H9 (cell line): ENCODE measurements at regions not wholly inside any gene's neighbourhood (a gene's known extent, or its start where the extent isn't known, plus 50 kb on each side); places are given as distances from the start of the nearest gene placed in this dataset.

ENCODE experiments used
- DNase-seq: peaks from one replicate; pipeline ENCODE4 v3.0.0-alpha.2; 2017
- H2AFZ ChIP-seq: one replicate; pipeline ENCODE4 v1.6.1; 2013; ENCODE audit warnings: mild to moderate bottlenecking, low read length, control low read depth, moderate library complexity
- H2AK5ac ChIP-seq: 2 replicates; pipeline ENCODE4 v1.6.1; 2013; ENCODE audit warnings: low read length, control low read depth, mixed read lengths; ENCODE audit not compliant: insufficient read length
- H2BK120ac ChIP-seq: one replicate; pipeline ENCODE4 v1.6.1; 2013; ENCODE audit warnings: low read depth, mild to moderate bottlenecking, low read length, control low read depth, inconsistent platforms; ENCODE audit not compliant: poor library complexity, severe bottlenecking
- H2BK12ac ChIP-seq: 2 replicates; pipeline ENCODE4 v1.6.1; 2013; ENCODE audit warnings: low read length, control low read depth, mixed read lengths, low read depth; ENCODE audit not compliant: insufficient read length
- H2BK15ac ChIP-seq: 2 replicates; pipeline ENCODE4 v1.6.1; 2013; ENCODE audit warnings: low read depth, low read length, control low read depth
- H2BK20ac ChIP-seq: one replicate; pipeline ENCODE4 v1.6.1; 2013; ENCODE audit warnings: low read depth, mild to moderate bottlenecking, low read length, control low read depth, inconsistent platforms; ENCODE audit not compliant: poor library complexity, severe bottlenecking
- H2BK5ac ChIP-seq: 2 replicates; pipeline ENCODE4 v1.6.1; 2013; ENCODE audit warnings: low read length, control low read depth, mixed read lengths; ENCODE audit not compliant: insufficient read length
- H3K14ac ChIP-seq: 2 replicates; pipeline ENCODE4 v1.6.1; 2013; ENCODE audit warnings: low read length, control low read depth; ENCODE audit not compliant: insufficient read depth
- H3K18ac ChIP-seq: 2 replicates; pipeline ENCODE4 v1.6.1; 2013; ENCODE audit warnings: low read depth, mild to moderate bottlenecking, mixed read lengths, low read length, control low read depth; ENCODE audit not compliant: insufficient read length
- H3K23ac ChIP-seq: 2 replicates; pipeline ENCODE4 v1.6.1; 2013; ENCODE audit warnings: low read length, control low read depth, mixed read lengths, low read depth; ENCODE audit not compliant: insufficient read length
- H3K23me2 ChIP-seq: 2 replicates; pipeline ENCODE4 v1.6.1; 2013; ENCODE audit warnings: low read depth, mild to moderate bottlenecking, mixed read lengths, low read length, control low read depth; ENCODE audit not compliant: insufficient read length, poor library complexity, severe bottlenecking
- H3K27ac ChIP-seq: 2 replicates; pipeline ENCODE4 v1.5.1; 2013; ENCODE audit warnings: low read length, control low read depth, mixed read lengths, low read depth; ENCODE audit not compliant: insufficient read length
- H3K27me3 ChIP-seq: 2 replicates; pipeline ENCODE4 v1.6.1; 2013; ENCODE audit warnings: low read length, control low read depth, inconsistent platforms; ENCODE audit not compliant: insufficient read depth
- H3K4ac ChIP-seq: 2 replicates; pipeline ENCODE4 v1.6.1; 2013; ENCODE audit warnings: low read depth, mild to moderate bottlenecking, control low read depth, inconsistent platforms, low read length, moderate library complexity
- H3K4me1 ChIP-seq: 2 replicates; pipeline ENCODE4 v1.6.1; 2013; ENCODE audit warnings: low read length, control low read depth, inconsistent platforms; ENCODE audit not compliant: insufficient read depth
- H3K4me2 ChIP-seq: 2 replicates; pipeline ENCODE4 v1.6.1; 2013; ENCODE audit warnings: low read length, control low read depth, mixed read lengths; ENCODE audit not compliant: insufficient read length, insufficient read depth
- H3K56ac ChIP-seq: 2 replicates; pipeline ENCODE4 v1.6.1; 2013; ENCODE audit warnings: low read depth, mild to moderate bottlenecking, mixed read lengths, low read length, control low read depth; ENCODE audit not compliant: insufficient read length
- H3K79me1 ChIP-seq: 2 replicates; pipeline ENCODE4 v1.6.1; 2013; ENCODE audit warnings: low read depth, mild to moderate bottlenecking, moderate library complexity, low read length, control low read depth, inconsistent platforms; ENCODE audit not compliant: insufficient read depth, poor library complexity, severe bottlenecking
- H3K79me2 ChIP-seq: 2 replicates; pipeline ENCODE4 v1.6.1; 2013; ENCODE audit warnings: low read length, control low read depth, inconsistent platforms; ENCODE audit not compliant: insufficient read depth
- H3K9ac ChIP-seq: 2 replicates; pipeline ENCODE4 v1.6.1; 2013; ENCODE audit warnings: low read length, control low read depth, mixed read lengths; ENCODE audit not compliant: insufficient read length; ENCODE audit errors: extremely low read depth
- H3K9me3 ChIP-seq: one replicate; pipeline ENCODE4 v1.6.1; 2013; ENCODE audit warnings: low read depth, low read length, inconsistent platforms; ENCODE audit not compliant: control insufficient read depth
- H3T11ph ChIP-seq: one replicate; pipeline ENCODE4 v1.6.1; 2013; ENCODE audit warnings: mild to moderate bottlenecking, low read length, control low read depth, inconsistent platforms
- H4K20me1 ChIP-seq: one replicate; pipeline ENCODE4 v1.6.1; 2013; ENCODE audit not compliant: control insufficient read depth, insufficient read length, insufficient read depth
- H4K5ac ChIP-seq: 2 replicates; pipeline ENCODE4 v1.6.1; 2013; ENCODE audit warnings: low read depth, mild to moderate bottlenecking, mixed read lengths, low read length, control low read depth; ENCODE audit not compliant: insufficient read length
- H4K8ac ChIP-seq: replicated peaks from 2 replicates; pipeline ENCODE4 v1.6.1; 2013; ENCODE audit warnings: low read length, control low read depth, mixed read lengths, low read depth; ENCODE audit not compliant: insufficient read length
- H4K91ac ChIP-seq: 2 replicates; pipeline ENCODE4 v1.6.1; 2013; ENCODE audit warnings: low read depth, mild to moderate bottlenecking, moderate library complexity, mixed read lengths, low read length, control low read depth; ENCODE audit not compliant: insufficient read length
- H3K27ac Mint-ChIP-seq, 3 experiments: 2 replicates in 2 of 3; 3 replicates in 1 of 3; pipeline ENCODE4 v1.8.0; 2020 to 2021; ENCODE audit warnings: mixed read lengths in 3 of 3, mild to moderate bottlenecking in 1 of 3, moderate library complexity in 1 of 3
- H3K27me3 Mint-ChIP-seq: 2 replicates; pipeline ENCODE4 v1.8.0; 2021; ENCODE audit warnings: low read depth, mild to moderate bottlenecking, moderate library complexity, mixed read lengths
- H3K36me3 Mint-ChIP-seq, 3 experiments: 2 replicates in 2 of 3; 3 replicates in 1 of 3; pipeline ENCODE4 v1.8.0; 2020 to 2021; ENCODE audit warnings: low read depth in 3 of 3, mixed read lengths in 3 of 3; ENCODE audit not compliant: insufficient read depth in 1 of 3
- H3K4me1 Mint-ChIP-seq, 2 experiments: 2 replicates each; pipeline ENCODE4 v1.8.0; 2020; ENCODE audit warnings: mixed read lengths in 2 of 2
- H3K4me3 Mint-ChIP-seq, 2 experiments: 2 replicates in 1 of 2; 3 replicates in 1 of 2; pipeline ENCODE4 v1.8.0; 2020 to 2021; ENCODE audit warnings: mild to moderate bottlenecking in 2 of 2, mixed read lengths in 2 of 2, moderate library complexity in 1 of 2
- H3K9me3 Mint-ChIP-seq, 2 experiments: 2 replicates in 1 of 2; 3 replicates in 1 of 2; pipeline ENCODE4 v1.8.0; 2020; ENCODE audit warnings: mild to moderate bottlenecking in 2 of 2, mixed read lengths in 2 of 2, moderate library complexity in 1 of 2
- WGBS: extraction: QIAGEN DNeasy Blood & Tissue Kit; methylation state at CpG from one replicate; pipeline ENCODE4 v1.1.7; 2013; ENCODE audit warnings: missing lambda C conversion rate, low lambda C conversion rate, mixed read lengths; ENCODE audit not compliant: insufficient read length; ENCODE audit errors: extremely low coverage; 5-methylcytosine and 5-hydroxymethylcytosine counted together
- TF ChIP-seq, protein P1 (sequence below): fragments of 200-600 bp; sonication (generic); conservative IDR thresholded peaks from 3 replicates; pipeline ENCODE4 v1.8.0; 2021; ENCODE audit warnings: antibody characterized with exemption, mild to moderate bottlenecking

DNA sequence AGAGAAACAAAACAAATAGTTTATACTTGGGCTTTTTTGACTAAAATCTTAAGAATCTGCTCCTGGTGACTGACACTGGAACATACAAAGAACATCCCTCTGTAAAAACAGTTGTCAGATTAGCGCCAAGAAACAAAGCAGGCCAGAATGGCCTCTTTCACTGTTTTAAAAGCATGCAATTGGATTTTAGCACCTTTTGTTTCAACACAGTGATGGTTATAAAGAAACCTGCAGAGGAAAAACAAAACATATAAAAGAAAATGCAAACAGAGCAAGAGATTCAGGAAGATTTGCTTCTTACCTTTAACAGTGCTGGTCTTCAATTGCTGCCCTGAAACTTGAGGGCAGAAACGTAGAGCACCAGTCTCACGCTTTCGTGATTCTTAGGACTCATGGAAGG lies 652.2 kb upstream of the KCND2 start:
- H3K36me3 Mint-ChIP-seq, result no peaks in the 10 kb centered on the region
- no peak overlapping the region for H3T11ph ChIP-seq
- TF ChIP-seq, protein P1, sequence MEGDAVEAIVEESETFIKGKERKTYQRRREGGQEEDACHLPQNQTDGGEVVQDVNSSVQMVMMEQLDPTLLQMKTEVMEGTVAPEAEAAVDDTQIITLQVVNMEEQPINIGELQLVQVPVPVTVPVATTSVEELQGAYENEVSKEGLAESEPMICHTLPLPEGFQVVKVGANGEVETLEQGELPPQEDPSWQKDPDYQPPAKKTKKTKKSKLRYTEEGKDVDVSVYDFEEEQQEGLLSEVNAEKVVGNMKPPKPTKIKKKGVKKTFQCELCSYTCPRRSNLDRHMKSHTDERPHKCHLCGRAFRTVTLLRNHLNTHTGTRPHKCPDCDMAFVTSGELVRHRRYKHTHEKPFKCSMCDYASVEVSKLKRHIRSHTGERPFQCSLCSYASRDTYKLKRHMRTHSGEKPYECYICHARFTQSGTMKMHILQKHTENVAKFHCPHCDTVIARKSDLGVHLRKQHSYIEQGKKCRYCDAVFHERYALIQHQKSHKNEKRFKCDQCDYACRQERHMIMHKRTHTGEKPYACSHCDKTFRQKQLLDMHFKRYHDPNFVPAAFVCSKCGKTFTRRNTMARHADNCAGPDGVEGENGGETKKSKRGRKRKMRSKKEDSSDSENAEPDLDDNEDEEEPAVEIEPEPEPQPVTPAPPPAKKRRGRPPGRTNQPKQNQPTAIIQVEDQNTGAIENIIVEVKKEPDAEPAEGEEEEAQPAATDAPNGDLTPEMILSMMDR, result no peak
- H2BK15ac ChIP-seq, result no peak overlapping the region
- no peak overlapping the region for H3K9ac ChIP-seq
- H4K20me1 ChIP-seq, result no peaks in the 10 kb centered on the region
- no peak overlapping the region for H3K14ac ChIP-seq
- no peak overlapping the region for H3K4me3 Mint-ChIP-seq
- peak overlapping the region; percentile 32 for H2BK20ac ChIP-seq
- no peaks in the 10 kb centered on the region for H3K27me3 ChIP-seq
- no peak overlapping the region for H3K4ac ChIP-seq
- H4K5ac ChIP-seq, result no peak overlapping the region
- no peak for DNase-seq
- H3K27ac Mint-ChIP-seq, result peak overlapping the region in 2 of 3 experiments; percentile 40 to 89; a peak in 3 of 7 replicates
- no peak overlapping the region for H2BK120ac ChIP-seq
- no peak overlapping the region for H3K18ac ChIP-seq
- no peaks in the 10 kb centered on the region for H3K23me2 ChIP-seq
- peaks cover 9% of the 10 kb centered on the region; the same call in 1 of the 2 replicates for H3K27me3 Mint-ChIP-seq
- no peaks in the 10 kb centered on the region for H3K79me2 ChIP-seq
- no peak overlapping the region for H3K27ac ChIP-seq
- H3K4me1 Mint-ChIP-seq, result peaks cover 37 to 45% of the 10 kb centered on the region in 2 experiments
- no peaks in the 10 kb centered on the region for H3K79me1 ChIP-seq
- H4K91ac ChIP-seq, result no peak overlapping the region
- no CpG with 5 or more reads among the region's 4 CpGs for WGBS
- peak overlapping the region; percentile 29 for H2AFZ ChIP-seq
- H2BK12ac ChIP-seq, result no peak overlapping the region
- no peak overlapping the region for H3K23ac ChIP-seq
- H4K8ac ChIP-seq, result no peak overlapping the region
- no peak overlapping the region for H2AK5ac ChIP-seq
- no peaks in the 10 kb centered on the region for H3K9me3 ChIP-seq
- no peak overlapping the region for H2BK5ac ChIP-seq
- no peaks in the 10 kb centered on the region for H3K9me3 Mint-ChIP-seq
- no peak overlapping the region for H3K4me2 ChIP-seq
- no peak overlapping the region for H3K56ac ChIP-seq
- no peaks in the 10 kb centered on the region; the same call in 1 of the 2 replicates for H3K4me1 ChIP-seq
